Type B pancreatic cell (in vitro differentiated cells): ENCODE measurements at regions not wholly inside any gene's neighbourhood (a gene's known extent, or its start where the extent isn't known, plus 50 kb on each side); places are given as distances from the start of the nearest gene placed in this dataset.

Experiments used
- DNase-seq: peaks from one replicate; pipeline ENCODE4 v3.0.0; 2021; ENCODE audit warnings: mixed read lengths; ENCODE audit not compliant: unreplicated experiment; ENCODE audit errors: extremely low spot score
- H3K27ac Mint-ChIP-seq: 2 replicates; pipeline ENCODE4 v1.8.0; 2021; ENCODE audit warnings: mild to moderate bottlenecking, mixed read lengths
- H3K27me3 Mint-ChIP-seq: 2 replicates; pipeline ENCODE4 v1.8.0; 2021; ENCODE audit warnings: mixed read lengths
- H3K36me3 Mint-ChIP-seq: 2 replicates; pipeline ENCODE4 v1.8.0; 2021; ENCODE audit warnings: mixed read lengths
- H3K4me1 Mint-ChIP-seq: one replicate; pipeline ENCODE4 v1.8.0; 2021; ENCODE audit warnings: mixed read lengths; ENCODE audit not compliant: unreplicated experiment
- H3K4me3 Mint-ChIP-seq: 2 replicates; pipeline ENCODE4 v1.8.0; 2021; ENCODE audit warnings: mild to moderate bottlenecking, mixed read lengths
- H3K9me3 Mint-ChIP-seq: 2 replicates; pipeline ENCODE4 v1.8.0; 2021; ENCODE audit warnings: mixed read lengths
- CTCF ChIP-seq: fragments of 200-600 bp; sonication (generic); conservative IDR thresholded peaks from 2 replicates; pipeline ENCODE4 v1.5.0; 2021; ENCODE audit warnings: antibody characterized with exemption, mild to moderate bottlenecking

DNA sequence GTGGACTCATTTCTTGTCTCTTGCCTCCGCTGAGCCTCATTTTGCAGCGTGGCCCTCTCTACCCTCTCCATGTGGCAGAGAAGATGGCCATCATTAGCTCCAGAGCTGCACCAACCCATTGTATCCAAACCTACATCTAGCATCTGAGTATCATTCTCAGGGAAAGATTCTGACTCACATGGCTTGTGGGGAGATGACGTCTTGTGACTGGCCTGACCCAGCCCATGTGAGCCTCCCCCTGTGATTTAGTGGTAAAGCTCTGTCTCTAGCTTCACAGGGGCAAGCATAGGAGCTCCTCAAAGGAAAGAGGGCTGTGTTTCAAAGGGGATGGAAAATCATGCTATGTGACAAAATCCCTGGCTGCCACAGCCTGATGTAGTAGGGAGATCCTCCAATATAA lies 87.4 kb upstream of the RBMS1 start:
- H3K4me3 Mint-ChIP-seq = no peak overlapping the region
- no peaks in the 10 kb centered on the region for H3K27me3 Mint-ChIP-seq
- H3K4me1 Mint-ChIP-seq = peaks cover 23% of the 10 kb centered on the region
- peaks cover 3% of the 10 kb centered on the region for H3K36me3 Mint-ChIP-seq
- no peak for DNase-seq
- H3K9me3 Mint-ChIP-seq = no peaks in the 10 kb centered on the region
- no peak for TF ChIP-seq CTCF
- no peak overlapping the region for H3K27ac Mint-ChIP-seq

GRCh38 chr2:160581448-160581847 lies 87.8 kb upstream of the RBMS1 start:
- peak; percentile 45 for TF ChIP-seq CTCF
- no peak overlapping the region for H3K4me3 Mint-ChIP-seq
- H3K4me1 Mint-ChIP-seq = peaks cover 23% of the 10 kb centered on the region
- DNase-seq = no peak
- no peak overlapping the region for H3K27ac Mint-ChIP-seq
- H3K27me3 Mint-ChIP-seq = no peaks in the 10 kb centered on the region
- H3K9me3 Mint-ChIP-seq = no peaks in the 10 kb centered on the region
- peaks cover 3% of the 10 kb centered on the region for H3K36me3 Mint-ChIP-seq

GRCh38 chr2:160582081-160582480 lies 88.5 kb upstream of the RBMS1 start:
- Mint-ChIP-seq H3K36me3 (peaks cover 3% of the 10 kb centered on the region), H3K27ac (no peak overlapping the region), H3K4me1 (peaks cover 23% of the 10 kb centered on the region), H3K9me3 (no peaks in the 10 kb centered on the region), H3K4me3 (no peak overlapping the region), H3K27me3 (no peaks in the 10 kb centered on the region)
- no peak for DNase-seq
- no peak for TF ChIP-seq CTCF

DNA sequence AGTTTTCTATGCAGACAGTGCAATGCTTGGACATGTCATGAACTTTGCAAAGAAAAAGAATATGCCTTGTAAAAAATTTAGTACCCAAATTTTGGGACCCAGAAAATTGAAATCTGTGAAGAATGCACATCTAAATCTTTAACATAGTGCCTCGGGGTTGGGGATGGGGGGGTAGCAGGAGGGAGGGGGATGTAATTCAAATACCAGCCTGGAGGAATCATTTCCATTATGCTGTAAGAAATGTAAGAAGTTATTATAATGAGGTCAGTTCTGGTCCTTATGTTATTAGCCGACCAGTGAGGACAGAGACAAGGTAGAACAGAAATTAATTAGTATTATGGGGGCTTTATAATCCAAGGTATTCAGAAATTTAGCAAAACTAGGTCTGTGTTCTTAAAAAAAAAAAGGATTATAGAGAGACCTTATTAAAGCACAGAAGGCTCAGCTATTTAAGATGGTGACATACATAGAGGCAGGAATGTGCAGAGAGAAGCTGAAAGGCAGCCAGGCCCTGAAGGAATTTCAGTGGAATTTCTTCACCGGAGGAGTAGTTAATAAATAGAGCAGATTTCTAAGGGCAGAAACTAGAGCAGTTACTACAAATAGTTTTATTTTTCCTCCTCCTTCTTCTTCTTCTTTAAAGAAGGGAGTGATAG lies 89.0 kb upstream of the RBMS1 start:
- Mint-ChIP-seq H3K4me1 (peaks cover 23% of the 10 kb centered on the region), H3K9me3 (no peaks in the 10 kb centered on the region)
- no peak for DNase-seq

GRCh38 chr2:160583146-160583535 lies 89.5 kb upstream of the RBMS1 start:
- H3K27ac Mint-ChIP-seq = peak overlapping the region; percentile 79
- peaks cover 23% of the 10 kb centered on the region for H3K4me1 Mint-ChIP-seq
- no peaks in the 10 kb centered on the region for H3K9me3 Mint-ChIP-seq
- H3K27me3 Mint-ChIP-seq = no peaks in the 10 kb centered on the region
- no peak for TF ChIP-seq CTCF
- no peak for DNase-seq
- peaks cover 3% of the 10 kb centered on the region for H3K36me3 Mint-ChIP-seq
- H3K4me3 Mint-ChIP-seq = peak overlapping the region; percentile 21

More for the DNA sequence above, 89.0 kb upstream of the RBMS1 start:
- H3K36me3 Mint-ChIP-seq = peaks cover 3% of the 10 kb centered on the region
- peak overlapping the region; percentile 79 for H3K27ac Mint-ChIP-seq
- peak overlapping the region; percentile 21 for H3K4me3 Mint-ChIP-seq
- H3K27me3 Mint-ChIP-seq = no peaks in the 10 kb centered on the region
- peak; percentile 25 for TF ChIP-seq CTCF
